CD4-positive, alpha-beta T cell treated with Interleukin-17A for 4 hours (primary cell): ENCODE measurements at regions not wholly inside any gene's neighbourhood (a gene's known extent, or its start where the extent isn't known, plus 50 kb on each side); places are given as distances from the start of the nearest gene placed in this dataset.
"Not testable (repeated sequence)": the region's sequence is repeated elsewhere in the genome, so short reads cannot be mapped to it uniquely, and the experiment has no call there.

Experiments
- DNase-seq: peaks from one replicate; pipeline ENCODE4 v3.0.0-alpha.2; 2020; ENCODE audit warnings: mixed read lengths

DNA sequence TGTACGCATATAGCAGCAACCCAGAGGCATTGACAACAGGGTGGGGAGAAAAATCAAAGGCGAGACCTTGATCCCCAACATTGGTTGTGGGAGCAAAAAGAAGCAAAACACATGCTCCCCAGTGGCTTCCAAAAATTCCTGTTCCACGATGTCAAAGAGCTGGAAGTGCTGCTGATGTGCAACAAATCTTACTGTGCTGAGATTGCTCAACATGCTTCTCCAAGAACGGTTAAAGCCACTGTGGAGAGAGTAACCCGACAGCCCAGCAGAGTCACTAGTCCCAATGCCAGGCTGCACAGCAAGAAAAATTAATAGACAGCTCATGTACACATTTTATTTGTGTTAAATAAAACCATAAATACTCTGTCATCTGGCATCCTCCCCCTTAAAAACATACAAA is 179.9 kb upstream of the PFN2 start:
- DNase-seq = no peak

DNA sequence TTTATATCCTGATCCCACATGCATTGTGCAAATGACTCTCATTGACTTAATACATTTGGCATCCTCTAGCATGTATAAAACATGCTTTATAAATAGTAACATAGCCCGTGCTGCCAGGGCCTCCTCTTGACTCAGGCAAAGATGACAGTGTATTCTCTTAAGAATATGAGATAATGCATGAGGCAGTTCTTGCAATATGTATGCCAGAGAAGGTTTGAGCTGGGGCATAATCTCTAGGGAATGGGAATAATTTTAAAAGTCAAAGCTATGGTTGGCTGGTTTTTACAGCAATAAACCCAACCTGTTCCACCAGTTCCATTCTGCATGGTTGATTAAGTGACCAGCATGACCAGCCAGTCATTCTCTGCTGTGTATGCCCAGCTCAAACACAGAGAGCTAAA is 179.0 kb upstream of the PFN2 start:
- no peak for DNase-seq

DNA sequence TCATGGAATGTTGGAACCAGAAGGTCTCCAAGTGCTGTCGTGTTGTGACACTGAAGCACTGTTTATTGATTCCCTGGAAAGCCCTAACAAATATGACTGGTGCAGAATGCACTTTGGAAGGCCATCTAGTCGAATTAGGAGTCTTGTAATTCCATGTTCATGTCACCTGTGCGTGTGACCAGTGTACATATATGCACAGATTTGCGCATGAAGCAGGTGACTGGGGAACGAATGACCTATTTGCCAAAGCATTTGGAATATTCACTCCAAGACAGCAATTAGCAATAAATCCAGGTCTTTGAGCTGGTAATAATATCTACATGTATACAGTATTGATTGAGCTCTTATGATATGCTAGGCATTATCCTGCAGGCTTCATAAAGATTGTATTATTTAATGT is 177.5 kb upstream of the PFN2 start:
- no peak for DNase-seq

DNA sequence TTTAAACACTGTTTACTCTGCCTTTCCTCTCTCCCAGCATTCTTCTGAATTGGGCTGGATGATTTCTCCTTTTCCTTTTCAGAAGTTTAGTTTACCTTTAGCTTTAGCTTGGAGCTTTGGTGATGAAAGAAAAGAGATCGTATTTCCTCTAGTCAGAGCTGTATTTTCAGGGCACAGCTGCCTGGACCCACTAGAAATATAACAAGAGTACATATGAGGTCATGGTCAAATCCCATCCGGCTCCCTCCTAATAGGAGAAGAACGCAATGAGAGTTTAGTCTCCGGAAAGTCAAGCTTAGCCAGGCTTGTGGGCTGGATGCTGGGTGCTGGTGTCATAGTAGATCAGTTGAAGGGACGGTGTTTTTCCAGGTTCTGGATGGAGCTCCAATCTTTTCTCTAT is 177.1 kb upstream of the PFN2 start:
- DNase-seq = no peak

DNA sequence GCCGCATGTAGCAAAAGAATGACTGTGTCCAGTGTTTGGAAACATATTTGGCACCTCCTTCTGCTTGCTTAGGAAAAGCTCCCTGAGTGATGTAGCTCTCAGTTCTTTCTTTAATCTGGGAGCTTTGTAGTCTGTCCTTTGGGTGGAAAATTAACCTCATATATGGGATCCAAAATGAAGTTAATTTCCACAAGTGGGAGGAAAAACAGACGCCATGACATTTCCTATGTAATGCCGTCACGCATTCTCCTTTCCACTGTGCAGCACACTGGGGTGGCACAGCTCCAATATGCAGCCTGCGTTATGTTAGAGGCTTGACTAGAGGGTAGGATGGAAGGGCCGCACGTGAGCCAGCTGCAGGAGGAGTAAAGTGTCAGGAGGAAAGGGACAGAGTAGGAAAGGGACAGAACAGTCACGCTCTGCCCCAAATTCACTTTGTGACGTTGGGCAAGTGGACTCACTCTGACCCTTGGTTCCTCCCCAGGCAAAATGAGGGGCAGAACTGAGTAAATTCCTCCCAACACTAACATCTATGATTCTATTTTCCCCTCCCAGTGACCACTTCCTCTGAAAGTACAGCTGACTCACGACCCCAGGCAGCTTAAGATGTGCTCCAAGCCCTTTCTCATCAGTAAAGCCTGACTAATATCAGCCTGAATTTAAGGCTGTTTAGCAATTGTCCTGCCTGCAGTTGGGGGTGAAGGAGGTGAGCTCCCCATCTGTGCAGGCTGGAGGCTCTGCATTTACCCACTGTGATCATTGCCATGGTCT is 176.5 kb upstream of the PFN2 start:
- DNase-seq = no peak

DNA sequence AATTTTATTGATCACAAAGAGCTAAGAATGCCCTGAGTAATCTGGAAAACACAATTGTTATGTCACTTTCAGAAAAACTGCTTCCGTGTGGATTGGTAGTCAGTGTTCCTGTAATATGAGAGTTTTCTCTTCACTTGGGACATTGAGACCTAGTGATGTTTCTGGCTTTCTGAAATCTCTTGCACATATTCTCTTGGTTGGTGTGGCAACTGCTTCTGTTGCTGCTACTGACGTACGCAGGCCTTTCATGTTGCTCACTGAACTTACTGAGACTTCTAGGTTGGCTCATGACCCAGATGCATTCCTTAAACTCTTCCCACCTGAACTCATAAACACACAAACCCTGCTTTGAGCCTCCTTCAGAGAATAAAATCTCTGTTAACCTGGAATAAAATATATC is 175.0 kb upstream of the PFN2 start:
- DNase-seq = no peak

DNA sequence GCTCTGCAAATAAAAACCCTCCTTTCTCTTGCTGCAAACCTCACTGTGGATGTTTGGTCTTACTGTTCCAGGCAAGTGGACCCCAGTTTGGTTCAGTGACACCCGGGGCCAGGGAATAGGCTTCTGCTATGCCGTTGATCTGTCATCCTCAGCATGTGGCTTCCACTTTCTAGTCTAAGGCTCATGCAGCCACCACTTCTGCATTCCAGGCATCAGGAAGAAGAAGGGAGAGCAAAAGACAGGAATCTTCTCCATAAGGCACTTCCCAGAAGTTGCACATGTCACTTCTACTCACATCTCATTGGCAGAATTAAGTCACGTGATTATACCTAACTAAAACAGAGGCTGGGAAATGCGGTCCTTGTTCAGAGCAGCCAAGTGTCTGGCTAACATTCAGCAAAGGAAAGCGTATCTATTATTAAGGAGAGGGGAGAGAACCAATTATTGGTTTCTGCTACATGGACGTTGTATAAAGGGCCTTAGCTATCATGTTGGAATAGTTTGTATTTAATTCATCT is 173.6 kb upstream of the PFN2 start:
- no peak for DNase-seq

DNA sequence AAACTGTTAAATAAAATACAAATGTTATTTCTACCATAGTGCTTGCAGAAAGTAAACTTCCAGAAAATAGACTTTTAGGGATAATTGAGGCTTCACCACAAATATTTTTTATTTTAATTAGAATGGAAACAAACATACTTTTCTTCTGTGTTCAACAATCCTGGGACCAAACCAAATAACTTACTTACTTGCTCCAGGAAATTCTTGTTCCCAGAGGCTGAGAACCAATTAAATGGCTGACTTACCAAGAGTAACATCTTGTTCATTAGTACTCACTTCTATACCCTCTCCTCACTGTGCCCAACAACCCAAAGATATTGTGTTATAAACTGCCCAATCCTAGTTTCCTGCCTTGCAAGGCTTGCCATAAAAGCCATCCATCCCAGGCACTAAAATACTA is 172.2 kb upstream of the PFN2 start:
- DNase-seq = no peak

DNA sequence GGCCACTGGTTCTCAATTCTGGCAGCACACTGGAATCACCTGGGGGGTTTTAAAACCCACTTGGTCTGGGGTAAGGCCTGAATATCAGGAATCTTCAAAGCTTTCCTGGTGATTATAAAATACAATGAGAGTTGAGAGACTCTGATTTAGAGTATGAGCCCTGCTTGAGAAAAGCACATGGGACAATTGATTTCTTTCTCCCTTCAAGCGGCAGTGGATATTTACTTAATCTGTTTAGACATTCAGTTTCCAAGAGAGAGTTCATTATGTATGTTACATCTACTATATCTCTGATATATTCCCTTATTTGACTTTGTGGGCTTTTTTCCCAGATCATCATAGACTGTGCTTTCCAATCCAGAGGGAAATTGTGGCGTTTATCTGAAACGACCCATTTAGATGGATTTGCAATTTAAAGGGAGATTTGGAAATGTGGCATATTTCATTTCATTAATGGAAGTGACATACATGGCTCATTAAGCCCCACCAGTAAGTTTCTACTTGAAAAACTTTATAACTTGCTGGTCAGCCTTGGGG is 171.2 kb upstream of the PFN2 start:
- DNase-seq = no peak

DNA sequence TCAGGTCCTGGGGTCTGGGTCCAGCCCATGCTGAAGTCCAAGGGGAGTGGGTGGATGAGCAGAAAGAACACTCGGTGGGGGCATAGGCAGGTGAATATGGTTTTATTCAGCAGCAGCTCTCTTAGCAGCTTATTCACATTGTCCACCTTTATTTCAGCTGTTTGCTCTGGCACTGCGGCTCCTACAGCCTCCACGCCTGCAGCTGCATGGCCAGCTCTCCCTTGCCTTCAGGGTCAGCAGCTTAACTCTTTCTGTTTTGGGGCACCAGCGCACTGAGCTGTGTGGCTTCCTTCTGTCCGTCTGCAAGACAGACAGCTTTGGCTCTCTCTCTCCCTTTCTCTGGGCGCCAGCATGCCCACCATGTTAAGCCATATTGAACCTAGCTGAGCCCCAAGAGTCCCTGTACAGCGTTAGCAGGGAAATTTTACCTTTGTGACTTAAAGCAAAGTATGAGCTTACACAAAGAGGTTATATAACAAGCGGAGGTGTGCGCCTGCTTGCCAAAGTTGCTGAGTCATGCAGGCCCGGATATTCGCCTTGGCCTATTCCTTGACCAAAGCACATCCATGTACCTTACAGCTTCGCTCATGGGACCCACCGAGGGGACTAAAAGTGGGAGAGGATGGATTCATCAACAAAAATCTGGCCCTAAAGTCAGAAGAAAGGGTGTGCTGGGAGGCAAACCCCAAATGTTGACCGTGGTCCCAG is 170.1 kb upstream of the PFN2 start:
- DNase-seq = no peak

DNA sequence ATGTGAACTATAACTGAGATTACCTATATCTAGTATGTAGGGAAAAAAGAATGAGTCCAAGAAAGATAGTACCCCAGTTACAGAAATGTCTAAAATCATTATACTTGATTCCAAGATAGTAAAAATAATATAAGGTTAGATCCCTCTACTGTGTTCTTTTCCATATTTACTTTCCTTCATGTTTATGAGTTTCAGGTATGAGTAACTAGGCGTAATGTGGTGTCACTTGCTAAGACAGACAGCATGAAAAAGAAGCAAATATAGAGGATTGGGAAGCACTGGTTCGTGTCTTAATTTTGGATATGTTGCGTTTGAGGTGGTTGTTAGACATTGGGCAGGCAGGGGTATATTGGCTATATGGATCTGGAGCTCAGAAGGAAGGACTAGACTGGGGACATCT is 168.1 kb upstream of the PFN2 start:
- no peak for DNase-seq

DNA sequence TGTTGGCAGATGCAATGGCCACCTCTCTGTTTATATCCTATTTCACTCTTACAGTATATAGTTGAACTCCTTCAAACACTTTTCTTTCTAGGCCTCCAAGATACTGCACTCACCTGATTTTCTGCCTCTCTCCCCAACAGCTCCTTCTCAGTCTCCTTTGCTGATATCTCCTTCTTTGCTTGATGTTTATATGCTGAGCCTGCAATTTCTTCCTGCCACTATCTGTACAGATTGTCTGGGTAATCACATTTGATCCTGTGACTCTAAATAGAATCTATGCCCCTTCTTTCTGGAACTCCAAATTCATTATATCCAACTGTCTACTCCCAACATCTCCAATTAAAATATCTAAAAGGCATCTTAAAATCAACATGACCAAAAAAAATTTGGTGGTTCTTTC is 165.5 kb upstream of the PFN2 start:
- no peak for DNase-seq

DNA sequence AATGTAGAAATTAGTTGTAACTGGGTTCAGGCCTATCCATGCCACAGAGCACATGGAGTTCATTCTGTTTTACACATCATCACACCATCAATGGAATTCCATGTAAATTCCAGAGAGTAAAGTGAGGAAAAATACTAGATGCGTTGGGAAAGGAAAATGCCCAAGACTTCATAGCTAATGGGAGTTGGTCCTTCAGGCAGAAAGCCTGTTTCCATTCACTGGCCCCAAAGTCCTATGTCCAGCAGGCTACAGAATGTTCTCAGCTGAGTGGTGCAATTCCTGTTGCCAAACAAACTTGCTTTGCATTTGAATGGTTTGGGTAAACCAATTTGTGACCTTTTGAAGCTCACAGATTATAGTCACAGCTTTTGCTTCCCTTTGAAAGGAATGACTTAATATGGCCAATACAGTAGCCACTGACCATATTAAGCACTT is 164.6 kb upstream of the PFN2 start:
- no peak for DNase-seq

DNA sequence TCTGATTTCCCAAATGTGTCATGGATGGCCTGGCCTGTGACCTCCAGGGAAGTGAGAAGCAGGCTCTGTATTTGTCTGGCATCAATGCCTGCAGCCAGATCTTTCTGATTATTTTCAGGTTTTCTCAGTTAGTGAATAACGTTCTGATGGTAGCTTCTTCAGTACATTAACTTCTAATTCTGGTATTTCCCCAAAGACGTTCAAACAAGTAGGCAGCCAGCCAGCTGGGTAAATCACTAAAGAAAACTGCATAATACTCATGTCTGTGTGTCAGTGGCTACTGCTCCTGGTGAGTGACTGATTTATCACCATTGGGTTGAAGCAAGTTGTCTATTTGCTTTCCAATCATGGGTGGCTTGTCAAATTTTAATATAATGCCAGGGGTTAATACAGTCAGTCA is 162.6 kb upstream of the PFN2 start:
- no peak for DNase-seq

DNA sequence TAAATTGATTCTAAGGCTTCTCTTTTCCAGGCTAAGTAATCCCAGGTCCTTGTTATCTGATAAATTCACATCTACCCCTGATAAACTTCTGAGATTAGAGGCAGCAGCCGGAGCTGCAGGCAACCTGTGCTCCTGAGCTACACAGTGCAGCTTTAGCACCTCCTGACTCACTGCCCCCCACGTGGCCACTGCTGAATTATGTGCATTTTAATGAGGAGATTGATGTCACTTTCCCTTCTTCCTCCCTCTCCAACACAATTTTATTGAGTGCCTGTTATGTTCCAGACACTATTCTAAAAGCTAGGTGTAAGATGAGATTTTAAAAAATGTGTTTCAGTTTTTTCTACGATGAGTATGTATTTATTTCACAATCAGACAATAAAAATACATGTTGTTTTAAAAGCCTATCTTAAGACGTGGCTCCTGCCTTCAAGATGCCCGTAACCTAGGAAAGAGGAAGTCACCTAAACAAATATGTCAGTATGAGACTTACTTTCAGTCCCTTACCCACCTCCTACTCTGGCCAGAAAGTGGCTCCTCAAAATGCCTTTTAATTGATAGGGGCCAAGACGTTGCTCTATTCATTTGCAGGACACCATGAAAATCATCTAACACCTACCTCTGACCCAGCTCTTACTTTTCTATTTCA is 161.5 kb upstream of the PFN2 start:
- no peak for DNase-seq

DNA sequence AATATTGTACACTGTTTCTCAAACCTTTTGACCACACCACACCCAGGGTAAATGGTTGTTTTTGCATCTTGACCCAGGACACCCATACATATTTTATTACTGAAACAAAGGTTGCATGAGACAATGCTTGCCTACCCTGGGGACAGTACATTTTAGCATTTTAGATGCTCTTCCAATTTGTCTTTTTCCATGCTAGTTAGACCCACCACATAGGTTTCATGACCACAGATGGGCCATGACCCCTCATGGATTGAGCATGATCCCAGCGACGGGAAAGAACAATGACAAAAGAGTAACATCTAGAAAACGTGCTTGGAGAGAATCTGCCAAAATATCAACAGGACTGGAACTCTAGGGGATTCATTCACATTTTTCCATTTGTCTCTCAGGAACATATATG is 161.0 kb upstream of the PFN2 start:
- no peak for DNase-seq

DNA sequence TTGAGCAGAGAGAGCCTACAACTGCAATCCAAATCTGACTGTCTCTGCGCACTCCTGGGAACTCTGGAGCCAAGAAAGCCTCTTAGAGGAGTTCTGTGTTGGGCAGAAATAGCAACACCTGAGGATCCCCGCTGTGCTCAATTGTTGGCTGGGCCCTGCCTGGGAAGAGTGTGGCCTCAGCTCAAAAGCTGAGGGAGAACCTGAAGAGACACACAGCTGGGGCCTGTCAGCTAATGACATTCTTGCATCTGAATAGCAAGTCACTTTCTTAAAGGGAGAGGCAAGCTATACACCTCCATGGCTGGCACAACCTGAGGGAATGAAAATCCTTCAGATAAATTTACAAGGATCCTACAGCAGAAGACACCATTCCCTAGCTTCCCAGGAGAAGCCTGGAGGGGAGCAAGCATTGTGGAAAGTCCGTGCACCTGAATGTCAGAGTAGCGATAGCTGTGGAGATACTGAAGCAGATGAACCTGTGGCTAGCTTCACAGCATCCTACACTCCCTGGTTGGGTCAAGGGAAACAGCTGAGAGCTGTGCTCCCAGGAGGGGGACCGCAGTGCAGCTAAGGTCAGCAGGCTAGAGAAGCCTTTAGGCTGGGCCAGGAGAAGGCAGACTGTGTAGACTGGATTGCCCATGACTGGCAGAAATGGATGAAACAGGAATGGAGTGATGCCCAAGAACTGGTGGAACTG is 159.9 kb upstream of the PFN2 start:
- no peak for DNase-seq

DNA sequence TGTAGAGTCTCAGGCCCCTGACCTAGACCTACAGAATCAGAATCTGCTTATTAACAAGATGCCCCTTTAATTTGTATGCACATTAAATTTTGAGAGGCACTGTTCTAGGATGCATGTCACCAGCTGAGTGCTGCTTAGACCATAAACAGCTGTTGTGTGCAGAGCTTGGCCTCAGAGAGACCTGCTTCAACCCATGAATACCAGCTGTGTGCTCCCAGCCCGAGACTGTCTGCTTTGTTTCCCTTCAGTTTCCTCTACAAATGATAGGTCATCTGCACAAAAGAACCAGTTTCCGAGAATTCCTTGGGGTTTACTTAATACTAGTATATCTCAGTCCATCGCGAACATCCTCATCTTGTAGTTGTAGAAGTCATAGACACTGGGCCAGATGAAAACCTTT is 158.5 kb upstream of the PFN2 start:
- DNase-seq = no peak

DNA sequence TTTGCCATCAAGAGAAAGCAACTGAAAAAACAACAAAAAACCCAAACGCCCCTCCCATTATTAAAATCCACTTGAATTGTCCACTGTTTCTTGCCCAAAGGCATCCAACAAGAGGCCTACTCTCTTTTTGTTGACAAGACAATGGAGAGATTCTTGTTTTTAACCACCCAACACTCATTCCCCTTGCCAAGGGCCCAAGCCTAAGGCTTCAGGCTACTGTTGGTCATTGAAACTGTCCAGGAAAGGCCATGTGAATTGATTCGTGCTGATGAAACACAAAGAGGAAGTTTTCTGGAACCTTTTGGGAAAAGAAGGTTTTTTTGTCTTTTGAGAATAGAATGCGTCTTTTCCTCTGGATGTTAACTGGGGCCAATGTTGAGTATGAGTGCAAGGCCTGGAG is 157.4 kb upstream of the PFN2 start:
- no peak for DNase-seq

DNA sequence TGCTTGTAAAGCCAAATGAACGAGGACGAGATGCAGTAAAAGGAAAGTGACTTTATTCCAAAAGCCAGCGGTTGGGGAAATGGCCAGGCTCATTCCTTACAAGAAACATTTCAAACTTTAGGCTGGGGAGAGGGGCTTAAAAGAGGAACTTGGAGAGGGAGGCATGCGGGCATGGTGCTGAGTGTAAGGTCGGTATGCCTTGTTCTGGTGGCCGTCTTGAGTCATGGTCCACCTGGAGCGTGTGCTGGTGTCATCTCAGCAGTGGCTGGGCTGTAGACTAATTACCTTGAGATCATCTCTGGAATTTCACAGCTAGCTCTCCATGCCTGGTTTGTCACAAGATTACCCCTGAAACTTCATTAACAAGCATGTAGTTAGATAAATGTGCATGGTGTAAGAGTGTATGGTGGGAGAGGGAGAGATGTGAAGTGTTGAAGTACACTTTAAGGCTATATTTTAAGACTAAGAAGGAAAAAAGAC is 156.4 kb upstream of the PFN2 start:
- no peak for DNase-seq

DNA sequence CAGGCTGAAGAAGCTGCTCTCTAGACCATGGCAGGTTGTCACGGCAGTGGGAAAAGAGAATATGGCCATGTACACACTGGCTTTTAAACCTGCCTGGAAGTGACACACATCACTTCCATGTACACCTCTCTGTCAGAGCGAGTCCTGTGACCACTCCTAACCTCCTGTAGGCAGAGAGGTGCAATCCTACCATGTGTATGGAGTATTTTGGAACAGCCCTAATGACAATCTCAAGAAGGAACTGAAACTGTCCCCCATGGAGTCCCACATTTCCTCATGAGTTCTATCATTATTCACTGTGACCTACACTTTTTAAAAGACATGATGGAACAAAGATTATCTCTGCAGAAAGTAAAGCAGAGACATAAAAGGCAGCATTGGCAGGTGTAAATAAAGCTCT is 153.4 kb upstream of the PFN2 start:
- DNase-seq = no peak

DNA sequence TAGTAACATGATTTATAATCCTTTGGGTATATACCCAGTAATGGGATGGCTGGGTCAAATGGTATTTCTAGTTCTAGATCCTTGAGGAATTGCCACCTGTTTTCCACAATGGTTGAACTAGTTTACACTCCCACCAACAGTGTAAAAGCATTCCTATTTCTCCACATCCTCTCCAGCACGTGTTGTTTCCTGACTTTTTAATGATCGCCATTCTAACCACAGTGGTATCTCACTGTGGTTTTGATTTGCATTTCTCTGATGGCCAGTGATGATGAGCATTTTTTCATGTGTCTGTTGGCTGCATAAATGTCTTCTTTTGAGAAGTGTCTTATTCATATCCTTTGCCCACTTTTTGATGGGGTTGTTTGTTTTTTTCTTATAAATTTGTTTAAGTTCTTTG is 152.6 kb upstream of the PFN2 start:
- not testable (repeated sequence) for DNase-seq

DNA sequence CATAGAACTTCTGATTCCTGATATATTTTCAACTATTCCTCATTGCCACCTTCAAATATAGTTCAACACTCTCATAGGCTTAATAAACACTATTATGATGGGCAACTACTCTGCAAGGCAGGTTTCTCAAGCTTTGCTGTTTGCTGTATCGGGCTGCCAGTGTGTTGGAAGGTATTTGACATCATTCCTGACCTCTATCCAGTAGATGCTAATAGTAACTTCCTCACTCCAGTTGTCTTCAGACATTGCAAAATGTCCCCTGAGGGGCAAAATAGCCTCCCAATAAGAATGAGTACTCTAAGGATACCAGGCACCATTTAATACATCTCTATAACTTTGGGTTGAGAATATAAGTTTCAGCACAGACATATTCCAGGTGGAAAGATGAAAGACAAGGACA is 147.5 kb upstream of the PFN2 start:
- DNase-seq = no peak
